HG03097 (cell line): ENCODE measurements at regions not wholly inside any gene's neighbourhood (a gene's known extent, or its start where the extent isn't known, plus 50 kb on each side); places are given as distances from the start of the nearest gene placed in this dataset.
"Not testable (repeated sequence)": the region's sequence is repeated elsewhere in the genome, so short reads cannot be mapped to it uniquely, and the experiment has no call there.

Experiments
- ATAC-seq: cut with Tn5 transposase; IDR thresholded peaks from one replicate; pipeline ENCODE4 v1.9.1; 2021; ENCODE audit not compliant: unreplicated experiment, low FRiP score

DNA sequence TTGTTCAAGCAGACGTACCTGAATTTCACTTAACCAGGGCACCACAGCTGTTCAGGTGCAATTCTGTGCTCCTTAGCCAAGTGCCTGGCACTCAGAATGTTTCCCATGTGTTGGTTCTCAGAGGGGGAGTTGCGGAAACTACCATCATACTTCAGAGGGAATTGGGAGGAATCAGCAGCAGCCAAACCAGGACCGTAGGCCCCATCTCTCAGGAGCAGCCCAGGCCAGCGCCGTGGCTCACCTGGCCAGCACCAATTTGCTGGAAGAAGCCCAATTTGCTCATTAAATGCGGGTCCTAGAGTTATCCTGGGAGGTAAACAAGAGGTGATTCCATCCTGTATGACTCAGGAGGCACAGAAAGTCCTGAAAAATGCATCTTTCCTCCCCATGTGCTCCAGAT lies 435.4 kb downstream of the BRD1 start:
- no peak for ATAC-seq

DNA sequence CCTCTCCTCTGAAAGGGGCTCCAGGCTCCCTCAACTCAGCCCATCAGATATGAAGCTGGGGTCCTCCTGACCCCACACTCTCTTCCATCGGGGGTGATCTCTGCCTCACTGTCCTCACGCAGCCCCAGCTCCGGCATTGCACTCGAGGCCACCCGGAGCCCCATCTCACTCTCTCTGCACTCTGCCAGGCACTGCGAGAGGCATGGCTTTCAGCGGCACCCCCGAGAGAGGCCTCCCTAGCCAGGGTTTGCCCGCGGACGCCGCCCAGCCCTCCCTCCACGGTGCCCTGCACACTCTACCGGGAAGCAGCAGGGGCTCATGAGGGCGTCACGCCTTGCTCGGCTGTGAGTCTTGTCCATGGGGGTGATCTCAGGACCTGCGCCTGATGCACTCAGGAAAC lies 436.2 kb downstream of the BRD1 start:
- ATAC-seq = no peak

- no peak for ATAC-seq
These were observed 436.7 kb downstream of the BRD1 start for GRCh38 chr22:49390954-49391353.

- ATAC-seq = not testable (repeated sequence)
These were observed 443.8 kb downstream of the BRD1 start for GRCh38 chr22:49383909-49384308.

GRCh38 chr22:49382451-49382735 lies 445.3 kb downstream of the BRD1 start:
- no peak for ATAC-seq

DNA sequence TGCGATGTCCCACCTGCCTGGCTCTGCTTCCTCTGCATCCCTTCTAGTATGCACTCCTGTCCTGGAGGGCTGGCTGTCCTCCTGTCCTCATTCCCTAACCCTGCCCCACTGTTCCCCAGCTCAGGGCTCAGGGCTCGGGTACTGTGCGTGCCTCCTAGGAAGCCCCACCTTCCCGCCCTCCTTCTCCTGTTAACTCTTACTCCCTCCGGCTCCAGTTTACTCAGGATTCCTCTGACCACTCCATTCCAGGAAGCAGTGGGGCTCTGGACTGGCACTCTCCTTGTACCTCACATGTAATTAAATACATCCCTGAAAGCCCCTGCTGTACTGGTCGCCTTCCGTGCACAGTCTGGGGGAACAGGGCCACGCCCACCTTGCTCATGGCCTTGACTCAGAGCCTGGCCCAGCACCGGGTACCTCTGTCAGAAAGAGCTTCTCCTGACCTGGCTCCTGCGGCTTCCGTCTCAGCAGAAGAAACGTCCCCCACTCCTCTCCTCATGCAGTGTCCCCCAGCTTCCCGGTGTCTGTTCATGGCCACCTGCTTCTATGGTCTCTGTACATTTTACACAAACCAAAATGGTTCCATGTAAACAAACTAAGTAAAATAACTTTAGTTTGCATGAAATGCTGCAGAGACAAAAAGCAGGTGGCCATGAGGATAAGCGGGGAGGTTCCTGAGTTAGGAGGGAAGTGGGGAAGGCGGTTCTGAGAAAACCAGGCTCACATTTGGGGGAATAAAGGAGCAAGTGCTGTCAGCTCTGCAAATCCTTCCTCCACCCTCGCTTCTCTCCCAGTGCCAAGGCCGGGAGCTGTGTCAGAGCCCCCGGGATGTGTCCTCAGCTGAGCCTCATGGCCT lies 445.9 kb downstream of the BRD1 start:
- no peak for ATAC-seq

DNA sequence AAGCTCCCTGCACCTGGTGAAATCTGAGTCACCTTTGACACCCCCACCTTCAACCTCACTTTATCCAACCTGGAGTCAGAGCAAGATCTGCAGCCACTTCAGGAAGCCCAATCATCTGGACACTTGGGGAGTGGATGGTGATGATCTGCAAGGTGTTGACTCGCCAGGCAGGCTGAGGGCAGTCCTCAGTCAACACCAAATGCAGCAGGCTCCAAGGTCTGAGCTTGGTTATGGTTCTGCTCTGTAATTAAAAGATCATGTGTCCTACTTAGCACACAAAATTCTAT lies 446.9 kb downstream of the BRD1 start:
- no peak for ATAC-seq

DNA sequence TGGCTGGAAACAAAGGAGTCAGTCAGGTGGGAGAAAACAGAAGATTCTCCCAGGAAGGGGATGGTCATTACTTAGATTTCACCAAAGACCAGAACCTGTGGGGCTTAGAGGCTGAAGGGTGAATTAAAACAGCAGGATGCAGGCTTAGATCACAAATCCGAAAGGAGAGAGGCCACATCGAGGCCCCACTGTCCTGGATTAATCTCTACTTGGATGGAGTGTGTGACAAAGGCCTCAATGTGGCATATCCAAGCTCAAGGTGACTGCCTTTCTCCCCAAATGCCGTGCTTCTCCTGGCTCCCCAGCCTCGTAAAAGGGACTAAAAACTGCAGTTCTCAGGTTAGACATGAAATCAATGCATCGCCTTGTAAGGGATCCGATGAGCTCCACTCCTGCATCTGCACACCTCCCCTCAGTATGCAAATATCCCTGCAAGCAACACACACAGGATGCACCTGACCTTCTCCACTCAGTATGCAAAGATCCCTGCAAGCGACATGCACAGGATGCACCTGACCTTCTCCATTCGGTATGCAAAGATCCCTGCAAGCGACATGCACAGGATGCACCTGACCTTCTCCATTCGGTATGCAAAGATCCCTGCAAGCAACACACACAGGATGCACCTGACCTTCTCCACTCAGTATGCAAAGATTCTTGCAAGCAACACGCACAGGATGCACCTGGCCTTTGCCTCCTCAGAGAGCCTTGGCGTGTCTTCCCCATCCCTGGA lies 447.4 kb downstream of the BRD1 start:
- no peak for ATAC-seq

- ATAC-seq = no peak
These were observed 450.4 kb downstream of the BRD1 start for GRCh38 chr22:49377306-49377705.

- ATAC-seq = no peak
These were observed 453.9 kb downstream of the BRD1 start for GRCh38 chr22:49373801-49374226.

GRCh38 chr22:49373289-49373666 lies 454.4 kb downstream of the BRD1 start:
- ATAC-seq = no peak

DNA sequence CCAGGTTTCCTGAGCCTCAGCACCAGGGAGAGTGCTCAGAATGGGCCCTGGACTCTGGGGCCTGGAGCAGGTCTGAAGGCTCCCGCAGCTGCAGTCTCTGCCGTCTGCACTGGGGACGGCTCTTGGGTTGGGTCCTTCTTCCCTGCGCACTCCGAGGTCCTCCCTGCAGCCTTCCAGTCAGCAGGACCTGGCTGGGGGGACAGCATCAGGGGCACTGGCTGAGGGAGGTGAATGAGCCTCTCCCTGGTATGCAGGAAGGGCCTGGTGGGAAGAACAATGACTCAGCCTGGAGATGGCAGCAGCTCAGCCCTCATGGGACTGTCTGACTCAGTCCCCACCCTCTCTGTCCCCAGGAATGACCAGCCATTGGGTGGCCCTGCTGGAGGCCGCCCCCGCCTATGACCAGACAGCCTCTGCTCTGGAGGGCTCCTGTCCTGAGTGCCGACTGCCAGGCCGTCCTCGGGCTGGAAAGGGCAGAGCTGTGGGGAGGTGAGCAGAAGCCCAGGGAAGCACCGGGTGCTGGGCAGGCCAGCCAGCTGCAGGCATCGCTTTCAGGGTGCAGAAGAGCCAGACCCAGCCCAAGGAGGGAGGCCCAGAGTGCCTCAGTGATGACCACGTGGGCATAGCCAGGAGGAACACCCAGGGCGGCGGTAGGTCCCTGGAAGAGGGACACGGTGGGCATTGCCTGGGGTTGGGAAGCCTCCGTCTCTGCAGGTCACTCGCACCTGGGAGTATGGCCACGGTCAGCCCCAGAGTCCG lies 455.0 kb downstream of the BRD1 start:
- ATAC-seq = no peak

DNA sequence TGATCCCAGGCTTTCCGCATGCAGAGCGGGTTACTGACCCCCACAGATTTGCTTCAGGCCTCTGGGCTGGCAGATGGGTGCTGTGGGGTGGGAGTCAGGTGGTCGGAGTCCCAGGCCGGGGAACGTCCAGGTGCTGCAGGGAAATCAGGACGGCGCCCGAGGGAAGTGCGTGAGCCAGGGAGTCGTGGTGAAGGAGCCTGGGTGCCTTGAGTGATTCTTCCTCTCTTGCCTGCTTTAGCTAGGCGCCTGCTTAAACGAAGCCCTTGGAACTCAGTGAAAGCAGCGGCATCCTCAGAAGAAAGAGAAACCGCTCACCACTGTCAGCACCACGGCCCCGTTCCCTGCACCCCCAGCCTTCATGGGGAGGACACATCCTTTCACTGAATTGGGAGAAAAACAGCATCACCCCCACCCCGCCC lies 455.6 kb downstream of the BRD1 start:
- ATAC-seq = no peak

- ATAC-seq = no peak
These were observed 456.2 kb downstream of the BRD1 start for GRCh38 chr22:49371325-49372110.

- no peak for ATAC-seq
These were observed 456.9 kb downstream of the BRD1 start for GRCh38 chr22:49370627-49371301.

GRCh38 chr22:49369726-49370626 lies 457.7 kb downstream of the BRD1 start:
- ATAC-seq = no peak

- ATAC-seq = no peak
These were observed 458.5 kb downstream of the BRD1 start for GRCh38 chr22:49368976-49369725.

DNA sequence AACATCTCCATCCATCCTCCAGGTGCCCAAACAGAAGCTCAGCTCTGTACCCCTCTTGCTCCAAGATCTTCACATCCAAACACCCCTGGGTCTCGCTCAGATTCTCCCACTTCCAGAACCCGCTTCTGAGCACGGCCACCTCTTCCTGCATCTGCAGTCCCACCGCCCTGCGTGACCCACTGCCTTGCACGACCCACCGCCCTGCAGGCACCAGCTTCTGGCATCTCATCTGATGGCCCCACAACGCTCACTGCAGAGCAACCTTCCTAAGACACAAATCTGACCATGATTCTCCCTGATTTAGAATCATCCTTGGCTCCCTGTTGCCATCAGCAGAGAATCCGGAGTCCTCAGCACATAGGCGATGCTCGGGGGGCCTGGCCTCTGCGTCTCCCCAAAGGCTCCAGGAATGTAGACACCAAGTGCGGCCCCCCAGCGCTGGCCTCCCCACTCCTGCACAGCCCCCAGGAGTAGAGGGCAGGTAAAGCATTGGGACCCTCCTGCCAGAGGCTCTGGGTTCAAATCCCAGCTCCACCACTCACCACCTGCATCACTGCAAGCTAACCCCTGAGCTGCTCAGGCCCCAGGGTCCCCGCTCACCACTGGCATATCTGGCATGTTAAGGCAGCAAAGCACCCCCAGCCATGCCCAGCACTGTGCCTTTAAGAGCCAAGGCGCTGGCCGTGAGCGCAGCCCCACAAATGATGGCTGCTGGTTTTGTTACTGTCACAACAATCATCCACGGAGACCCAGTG lies 459.3 kb downstream of the BRD1 start:
- ATAC-seq = no peak
